HepG2 (cell line): ENCODE measurements at regions not wholly inside any gene's neighbourhood (a gene's known extent, or its start where the extent isn't known, plus 50 kb on each side); places are given as distances from the start of the nearest gene placed in this dataset.

Source experiments
- BHLHE40 ChIP-seq: IDR thresholded peaks from 2 replicates; pipeline ENCODE4 v1.6.1; 2011; ENCODE audit warnings: low read length, improper control_type of control experiment
- CEBPB ChIP-seq: IDR thresholded peaks from 2 replicates; pipeline ENCODE4 v1.6.1; 2011; ENCODE audit warnings: low read depth, low read length, improper control_type of control experiment, borderline replicate concordance
- FLYWCH1 ChIP-seq: sonication (generic); formaldehyde crosslinking; IDR thresholded peaks from 2 replicates; pipeline ENCODE4 v1.8.1; 2023; ENCODE audit warnings: mild to moderate bottlenecking, missing genetic modification reagents

DNA sequence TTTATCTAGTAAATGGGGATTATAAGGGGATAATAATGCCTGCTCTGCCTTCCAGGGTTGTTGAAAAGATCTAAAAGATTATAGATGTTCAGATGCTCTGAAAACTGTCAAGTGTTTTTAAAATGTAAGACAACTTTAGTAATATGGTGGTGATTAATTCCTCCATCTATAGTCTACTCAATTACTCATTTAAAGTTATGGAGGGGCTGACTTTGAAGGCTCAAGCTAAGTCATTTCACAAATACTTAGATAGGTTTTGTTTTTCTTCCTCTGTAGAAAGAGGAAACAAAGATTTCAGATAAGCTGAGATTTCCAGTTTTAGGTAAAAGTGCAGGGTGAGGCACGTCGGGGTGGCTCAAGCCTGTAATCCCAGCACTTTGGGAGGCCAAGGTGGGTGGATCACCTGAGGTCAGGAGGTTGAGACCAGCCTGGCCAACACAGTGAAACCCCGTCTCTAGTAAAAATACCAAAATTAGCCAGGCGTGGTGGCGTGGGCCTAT lies 50.5 kb upstream of the PIM1 start:
- TF ChIP-seq BHLHE40: no peak
- TF ChIP-seq FLYWCH1 (CRISPR knock-in tag): no peak
- TF ChIP-seq CEBPB: no peak
